Uterus (tissue), 2 donors: ENCODE measurements at regions not wholly inside any gene's neighbourhood (a gene's known extent, or its start where the extent isn't known, plus 50 kb on each side); places are given as distances from the start of the nearest gene placed in this dataset.

Experiments used
- CTCF ChIP-seq, 4 experiments: fragments of 200-600 bp in 2 of 4; fragments of 450-650 bp in 2 of 4; sonication (generic) in 2 of 4; IDR thresholded peaks; one replicate each; pipeline ENCODE4 v1.5.1; 2016 to 2019; ENCODE audit warnings: antibody characterized with exemption in 4 of 4, mild to moderate bottlenecking in 2 of 4, moderate library complexity in 1 of 4
- POLR2A ChIP-seq, 2 donors: fragments of 450-650 bp; IDR thresholded peaks; one replicate each; pipeline ENCODE4 v1.6.1; 2016; ENCODE audit warnings: antibody characterized with exemption in 2 of 2, mild to moderate bottlenecking in 1 of 2, moderate library complexity in 1 of 2

GRCh38 chr12:97645726-97646125 lies 183.1 kb downstream of the RMST start:
- TF ChIP-seq CTCF (IDR thresholded peaks at IDR 0.05) (no peak), POLR2A (IDR thresholded peaks at IDR 0.05) (no peak)
